ENCODE measurements at regions not wholly inside any gene's neighbourhood (a gene's known extent, or its start where the extent isn't known, plus 50 kb on each side); places are given as distances from the start of the nearest gene placed in this dataset.

GRCh38 chr10:43012578-43012977, 64.3 kb upstream of the RET start:
- DNase-seq (ENCODE audit: low read depth): no peak
- no peak for TF ChIP-seq CTCF (IDR thresholded peaks at IDR 0.05; ENCODE audit: control insufficient read depth, extremely low read depth, insufficient read depth)
- no peak overlapping the region for H3K4me3 ChIP-seq (ENCODE audit: low read depth, low read length)

GRCh38 chr10:43013065-43013464, 63.8 kb upstream of the RET start:
- DNase-seq (ENCODE audit: low read depth): no peak
- no peak overlapping the region for H3K4me3 ChIP-seq (ENCODE audit: low read depth, low read length)
- TF ChIP-seq CTCF (IDR thresholded peaks at IDR 0.05; ENCODE audit: control insufficient read depth, extremely low read depth, insufficient read depth): no peak

- H3K4me3 ChIP-seq (ENCODE audit: low read depth, low read length): no peak overlapping the region
- TF ChIP-seq CTCF (IDR thresholded peaks at IDR 0.05; ENCODE audit: control insufficient read depth, extremely low read depth, insufficient read depth): no peak
- DNase-seq (ENCODE audit: low read depth): no peak
These were observed 52.3 kb upstream of the RET start for GRCh38 chr10:43024524-43024923.

- no peak for TF ChIP-seq CTCF (IDR thresholded peaks at IDR 0.05; ENCODE audit: control insufficient read depth, extremely low read depth, insufficient read depth)
- DNase-seq (ENCODE audit: low read depth): no peak
These were observed 51.7 kb upstream of the RET start for GRCh38 chr10:43024942-43025700.

GRCh38 chr10:43026039-43026973, 50.6 kb upstream of the RET start:
- DNase-seq (ENCODE audit: low read depth): no peak
- TF ChIP-seq CTCF (IDR thresholded peaks at IDR 0.05; ENCODE audit: control insufficient read depth, extremely low read depth, insufficient read depth): no peak
- H3K4me3 ChIP-seq (ENCODE audit: low read depth, low read length): no peak overlapping the region

More at GRCh38 chr10:43024942-43025700, 51.7 kb upstream of the RET start:
- H3K4me3 ChIP-seq (ENCODE audit: low read depth, low read length): no peak overlapping the region

All from LNCaP clone FGC (cell line).